HCT116 (cell line): ENCODE measurements at regions not wholly inside any gene's neighbourhood (a gene's known extent, or its start where the extent isn't known, plus 50 kb on each side); places are given as distances from the start of the nearest gene placed in this dataset.

Experiments used
- CEBPB ChIP-seq: IDR thresholded peaks from 2 replicates; pipeline ENCODE4 v1.6.1; 2012; ENCODE audit warnings: low read depth
- EZH2 ChIP-seq: fragments of 200-600 bp; sonication (generic); IDR thresholded peaks from 2 replicates; pipeline ENCODE4 v1.6.1; 2017; ENCODE audit warnings: antibody characterized with exemption, mixed run types
- EZH2phosphoT487 ChIP-seq: fragments of 200-600 bp; IDR thresholded peaks from 2 replicates; pipeline ENCODE4 v1.6.1; 2018; ENCODE audit warnings: antibody characterized with exemption, borderline replicate concordance
- POLR2A ChIP-seq: IDR thresholded peaks from 2 replicates; pipeline ENCODE4 v1.7.0; 2011; ENCODE audit warnings: borderline replicate concordance; ENCODE audit not compliant: insufficient read depth, insufficient read length; ENCODE audit errors: extremely low read depth
- POLR2AphosphoS5 ChIP-seq: IDR thresholded peaks from 2 replicates; pipeline ENCODE4 v1.6.1; 2011; ENCODE audit warnings: mild to moderate bottlenecking, low read depth, low read length, moderate library complexity
- RAD21 ChIP-seq: IDR thresholded peaks from 2 replicates; pipeline ENCODE4 v1.6.1; 2012; ENCODE audit warnings: low read depth, mild to moderate bottlenecking
- YY1 ChIP-seq: IDR thresholded peaks from 2 replicates; pipeline ENCODE4 v1.6.1; 2011; ENCODE audit warnings: low read length, low read depth, moderate library complexity, mild to moderate bottlenecking; ENCODE audit not compliant: insufficient replicate concordance; ENCODE audit errors: extremely low read depth
- TF ChIP-seq, protein P1 (sequence below), 3 experiments: fragments of 200-600 bp in 1 of 3; sonication (generic) in 1 of 3; IDR thresholded peaks in 2 of 3; conservative IDR thresholded peaks in 1 of 3; 2 replicates each; pipeline ENCODE4 v1.5.1; 2012 to 2017; ENCODE audit warnings: low read depth in 2 of 3, low read length in 2 of 3, antibody characterized with exemption in 1 of 3, borderline replicate concordance in 1 of 3, control low read depth in 1 of 3, mild to moderate bottlenecking in 1 of 3, mixed read lengths in 1 of 3, mixed run types in 1 of 3, moderate library complexity in 1 of 3; ENCODE audit not compliant: insufficient read depth in 1 of 3
- TF ChIP-seq, protein P2 (sequence below): IDR thresholded peaks from 2 replicates; pipeline ENCODE4 v1.6.1; 2012
- TF ChIP-seq, protein P3 (sequence below): IDR thresholded peaks from 2 replicates; pipeline ENCODE4 v1.6.1; 2011; ENCODE audit warnings: mild to moderate bottlenecking, low read length, moderate library complexity; ENCODE audit not compliant: insufficient replicate concordance; ENCODE audit errors: extremely low read depth

DNA sequence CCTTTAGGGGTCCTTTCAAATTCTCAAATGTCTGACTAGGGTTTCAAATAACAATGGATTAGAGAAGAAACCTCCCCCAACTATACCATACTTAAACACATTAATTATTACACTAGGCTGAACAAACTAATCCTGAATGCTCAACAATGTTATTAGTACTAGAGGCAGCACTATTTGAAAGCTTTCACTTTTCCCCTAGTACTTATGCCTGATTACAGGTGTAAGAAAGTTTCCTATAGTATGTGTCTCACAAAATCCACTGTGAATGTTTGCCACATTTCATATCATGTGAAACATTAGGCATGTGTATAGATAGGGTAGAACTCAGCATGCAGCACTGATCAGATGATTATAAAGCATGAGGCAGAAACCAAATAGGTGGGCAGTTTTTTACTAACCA, 336.2 kb downstream of the ZNF674 start:
- TF ChIP-seq POLR2A (no peak), YY1 (no peak), RAD21 (no peak), POLR2AphosphoS5 (no peak), EZH2phosphoT487 (no peak), CEBPB (no peak), EZH2 (no peak)
- TF ChIP-seq, protein P1, sequence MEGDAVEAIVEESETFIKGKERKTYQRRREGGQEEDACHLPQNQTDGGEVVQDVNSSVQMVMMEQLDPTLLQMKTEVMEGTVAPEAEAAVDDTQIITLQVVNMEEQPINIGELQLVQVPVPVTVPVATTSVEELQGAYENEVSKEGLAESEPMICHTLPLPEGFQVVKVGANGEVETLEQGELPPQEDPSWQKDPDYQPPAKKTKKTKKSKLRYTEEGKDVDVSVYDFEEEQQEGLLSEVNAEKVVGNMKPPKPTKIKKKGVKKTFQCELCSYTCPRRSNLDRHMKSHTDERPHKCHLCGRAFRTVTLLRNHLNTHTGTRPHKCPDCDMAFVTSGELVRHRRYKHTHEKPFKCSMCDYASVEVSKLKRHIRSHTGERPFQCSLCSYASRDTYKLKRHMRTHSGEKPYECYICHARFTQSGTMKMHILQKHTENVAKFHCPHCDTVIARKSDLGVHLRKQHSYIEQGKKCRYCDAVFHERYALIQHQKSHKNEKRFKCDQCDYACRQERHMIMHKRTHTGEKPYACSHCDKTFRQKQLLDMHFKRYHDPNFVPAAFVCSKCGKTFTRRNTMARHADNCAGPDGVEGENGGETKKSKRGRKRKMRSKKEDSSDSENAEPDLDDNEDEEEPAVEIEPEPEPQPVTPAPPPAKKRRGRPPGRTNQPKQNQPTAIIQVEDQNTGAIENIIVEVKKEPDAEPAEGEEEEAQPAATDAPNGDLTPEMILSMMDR (IDR thresholded peaks at IDR 0.05 in 2 of 3, conservative IDR thresholded peaks at IDR 0.05 in 1 of 3; ENCODE audit: borderline replicate concordance in 1 of 3, insufficient read depth in 1 of 3, low read depth in 2 of 3, low read length in 2 of 3) = no peak
- TF ChIP-seq, protein P2, sequence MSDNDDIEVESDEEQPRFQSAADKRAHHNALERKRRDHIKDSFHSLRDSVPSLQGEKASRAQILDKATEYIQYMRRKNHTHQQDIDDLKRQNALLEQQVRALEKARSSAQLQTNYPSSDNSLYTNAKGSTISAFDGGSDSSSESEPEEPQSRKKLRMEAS = no peak
- TF ChIP-seq, protein P3, sequence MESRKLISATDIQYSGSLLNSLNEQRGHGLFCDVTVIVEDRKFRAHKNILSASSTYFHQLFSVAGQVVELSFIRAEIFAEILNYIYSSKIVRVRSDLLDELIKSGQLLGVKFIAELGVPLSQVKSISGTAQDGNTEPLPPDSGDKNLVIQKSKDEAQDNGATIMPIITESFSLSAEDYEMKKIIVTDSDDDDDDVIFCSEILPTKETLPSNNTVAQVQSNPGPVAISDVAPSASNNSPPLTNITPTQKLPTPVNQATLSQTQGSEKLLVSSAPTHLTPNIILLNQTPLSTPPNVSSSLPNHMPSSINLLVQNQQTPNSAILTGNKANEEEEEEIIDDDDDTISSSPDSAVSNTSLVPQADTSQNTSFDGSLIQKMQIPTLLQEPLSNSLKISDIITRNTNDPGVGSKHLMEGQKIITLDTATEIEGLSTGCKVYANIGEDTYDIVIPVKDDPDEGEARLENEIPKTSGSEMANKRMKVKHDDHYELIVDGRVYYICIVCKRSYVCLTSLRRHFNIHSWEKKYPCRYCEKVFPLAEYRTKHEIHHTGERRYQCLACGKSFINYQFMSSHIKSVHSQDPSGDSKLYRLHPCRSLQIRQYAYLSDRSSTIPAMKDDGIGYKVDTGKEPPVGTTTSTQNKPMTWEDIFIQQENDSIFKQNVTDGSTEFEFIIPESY = no peak
